ENCODE measurements at regions not wholly inside any gene's neighbourhood (a gene's known extent, or its start where the extent isn't known, plus 50 kb on each side); places are given as distances from the start of the nearest gene placed in this dataset.
A peak's percentile ranks its signal among the peaks of the same experiment; 100 is the strongest.

DNA sequence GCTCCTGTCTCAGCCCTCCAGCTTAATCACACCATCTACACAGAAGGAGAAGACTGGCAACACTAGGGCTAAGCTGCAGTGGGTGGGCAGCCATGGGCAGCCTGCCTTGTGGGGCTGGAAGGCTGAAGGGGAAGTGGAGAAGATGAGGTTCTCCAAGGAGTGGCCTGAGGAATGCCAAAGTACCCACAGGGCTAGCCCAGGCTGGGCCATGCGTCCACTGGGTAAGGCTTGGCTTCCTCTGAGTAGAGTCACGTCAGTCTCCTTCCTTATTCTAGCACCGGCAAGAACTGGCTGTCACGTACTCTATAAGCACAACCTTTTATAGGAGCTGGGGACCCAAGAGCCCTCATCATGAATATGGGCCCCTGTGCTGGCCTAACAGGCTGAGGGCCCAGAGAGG lies 110.6 kb upstream of the SIRPA start:
- no peak for DNase-seq

DNA sequence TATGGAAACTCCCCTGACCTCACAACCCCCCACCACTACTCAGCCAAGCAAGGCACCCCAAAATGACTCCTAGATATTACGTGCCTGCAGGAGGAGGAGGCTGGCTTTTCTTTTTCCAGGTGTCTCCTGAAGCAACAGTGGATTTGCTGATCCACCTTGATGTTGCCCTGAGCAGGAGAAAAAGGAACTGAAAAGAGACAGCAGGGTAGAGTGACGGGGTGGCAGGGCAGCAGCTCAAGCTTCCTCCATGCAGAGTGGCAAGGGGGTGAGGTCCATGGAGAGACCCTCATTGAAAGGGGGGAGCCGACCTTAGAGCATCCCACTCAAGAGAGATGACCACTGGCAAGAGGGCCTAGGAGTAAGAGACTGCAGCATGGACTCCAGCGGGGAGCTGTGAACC lies 112.0 kb upstream of the SIRPA start:
- DNase-seq: no peak

- no peak for DNase-seq
These were observed 113.0 kb upstream of the SIRPA start for GRCh38 chr20:1782181-1782580.

- DNase-seq: no peak
These were observed 115.6 kb upstream of the SIRPA start for GRCh38 chr20:1779567-1779966.

- no peak for DNase-seq
These were observed 116.9 kb upstream of the SIRPA start for GRCh38 chr20:1778338-1778737.

- no peak for DNase-seq
These were observed 117.8 kb upstream of the SIRPA start for GRCh38 chr20:1777476-1777820.

GRCh38 chr20:1776681-1777475 lies 118.3 kb upstream of the SIRPA start:
- DNase-seq: peak; percentile 3

DNA sequence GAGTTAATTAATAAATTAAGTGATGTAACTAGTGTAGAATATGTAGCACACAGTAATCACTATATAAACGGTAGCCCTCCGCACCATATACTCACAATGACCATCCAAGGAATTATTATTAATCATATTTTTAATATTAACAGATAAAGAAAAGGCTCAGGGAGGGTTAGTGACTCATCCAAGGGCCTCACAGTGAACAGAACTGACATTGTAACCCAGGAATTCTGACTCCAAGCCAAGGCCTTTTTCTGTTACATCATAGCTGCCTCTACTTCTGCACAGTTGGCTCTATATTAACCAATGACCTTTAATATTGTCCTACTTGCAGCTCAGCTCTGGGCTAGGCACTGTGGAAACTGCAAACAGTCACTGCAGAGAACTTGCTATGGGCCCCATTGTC lies 117.5 kb upstream of the SIRPG start:
- DNase-seq: no peak

GRCh38 chr20:1774479-1774878 lies 116.9 kb upstream of the SIRPG start:
- no peak for DNase-seq

DNA sequence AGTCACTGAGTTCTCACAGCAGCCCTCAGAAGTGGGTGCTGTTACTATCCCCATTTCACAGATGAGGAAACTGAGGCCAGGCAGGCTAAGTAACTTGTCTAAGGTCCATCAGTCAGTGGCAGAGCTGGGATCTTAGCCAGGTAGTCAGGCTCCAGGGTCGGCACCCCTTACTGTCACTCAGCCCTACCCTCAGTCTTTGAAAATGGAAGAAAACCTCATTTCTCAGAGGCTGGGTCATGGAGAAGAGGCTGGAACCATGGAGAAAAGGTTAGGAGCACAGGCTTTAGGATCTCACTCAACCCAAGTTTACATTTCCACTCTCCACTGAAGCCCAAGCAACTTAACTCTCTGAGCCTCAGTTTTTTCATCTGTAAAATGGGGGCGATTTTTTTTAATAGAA lies 116.2 kb upstream of the SIRPG start:
- no peak for DNase-seq

DNA sequence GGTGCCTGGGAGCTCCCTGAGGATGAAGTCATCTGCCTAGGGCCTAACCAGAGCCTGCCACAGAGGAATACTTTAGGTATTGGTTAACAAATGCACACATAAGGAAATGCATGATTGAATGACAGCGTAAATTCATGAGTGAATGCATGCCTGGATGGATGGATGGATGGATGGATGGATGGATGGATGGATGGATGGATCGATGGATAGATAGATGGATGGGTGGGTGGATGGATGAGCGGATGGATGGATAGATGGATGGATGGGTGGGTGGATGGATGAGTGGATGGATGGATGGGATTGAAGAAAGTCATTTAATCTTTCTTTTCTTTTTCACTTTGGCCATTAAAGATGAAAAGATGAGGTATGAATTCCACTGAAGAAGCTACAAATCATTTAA lies 111.9 kb upstream of the SIRPG start:
- DNase-seq: no peak

DNA sequence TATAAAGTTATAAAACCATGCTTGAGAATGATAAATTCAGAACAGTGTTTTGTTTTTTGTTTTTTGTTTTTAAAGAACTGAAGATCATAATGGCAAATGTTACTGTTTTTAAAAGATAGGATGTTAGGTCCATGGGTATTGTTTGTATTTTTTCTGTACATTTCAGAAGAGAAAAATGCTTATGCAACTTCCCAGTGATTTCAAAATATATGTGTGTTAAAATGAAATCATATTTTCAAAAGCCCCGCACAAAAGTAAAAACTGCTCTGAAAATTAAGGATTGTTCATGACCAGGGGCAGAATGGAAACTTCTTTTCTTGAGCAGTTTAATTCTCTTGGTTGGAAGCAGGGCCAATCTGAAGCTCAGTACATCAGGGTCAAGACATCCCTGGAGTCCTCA lies 109.2 kb upstream of the SIRPG start:
- no peak for DNase-seq

GRCh38 chr20:1764136-1765033 lies 106.8 kb upstream of the SIRPG start:
- peak; percentile 23 for DNase-seq

DNA sequence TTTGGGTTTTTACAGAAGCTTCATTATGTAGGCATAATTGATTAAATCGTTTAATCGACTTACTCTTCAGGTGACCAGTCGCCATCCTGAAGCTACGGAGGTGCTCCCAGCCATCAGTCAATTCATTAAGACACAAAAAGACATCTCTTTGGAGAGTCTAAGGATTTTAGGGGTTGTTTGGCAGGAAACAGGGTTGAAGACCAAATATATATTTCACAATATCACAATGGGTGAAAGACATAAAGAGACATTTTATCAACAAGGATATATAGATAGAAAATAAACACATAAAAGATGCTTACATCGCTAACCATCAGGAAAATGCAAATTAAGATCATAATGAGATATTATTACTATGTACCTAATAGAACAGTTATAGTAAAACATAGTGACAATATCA lies 104.0 kb upstream of the SIRPG start:
- no peak for DNase-seq

- DNase-seq: no peak
These were observed 103.5 kb upstream of the SIRPG start for GRCh38 chr20:1761116-1761515.

- DNase-seq: no peak
These were observed 101.2 kb upstream of the SIRPG start for GRCh38 chr20:1758765-1759164.

- DNase-seq: no peak
These were observed 100.3 kb upstream of the SIRPG start for GRCh38 chr20:1757606-1758512.

DNA sequence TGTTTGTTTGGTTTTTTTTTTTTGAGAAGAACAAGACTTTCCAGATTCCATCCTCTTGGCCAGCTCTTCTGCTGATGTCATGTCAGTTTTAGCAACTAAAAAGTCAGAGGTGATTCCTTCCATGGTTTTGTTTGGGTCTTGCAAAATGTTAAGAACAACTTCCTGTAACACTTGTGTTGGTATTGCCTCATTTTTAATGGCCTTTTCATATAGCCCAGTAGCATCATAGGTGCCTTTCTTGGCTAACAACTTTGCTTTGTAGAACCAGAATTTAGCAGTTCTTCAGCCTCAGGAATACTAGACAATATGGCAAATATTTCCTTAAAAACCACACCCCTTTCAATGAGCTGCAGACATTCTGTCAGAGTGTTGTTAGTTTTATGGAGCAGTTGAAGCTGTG lies 99.5 kb upstream of the SIRPG start:
- no peak for DNase-seq

GRCh38 chr20:1754749-1755148 lies 97.2 kb upstream of the SIRPG start:
- DNase-seq: no peak

- no peak for DNase-seq
These were observed 96.7 kb upstream of the SIRPG start for GRCh38 chr20:1754306-1754705.

DNA sequence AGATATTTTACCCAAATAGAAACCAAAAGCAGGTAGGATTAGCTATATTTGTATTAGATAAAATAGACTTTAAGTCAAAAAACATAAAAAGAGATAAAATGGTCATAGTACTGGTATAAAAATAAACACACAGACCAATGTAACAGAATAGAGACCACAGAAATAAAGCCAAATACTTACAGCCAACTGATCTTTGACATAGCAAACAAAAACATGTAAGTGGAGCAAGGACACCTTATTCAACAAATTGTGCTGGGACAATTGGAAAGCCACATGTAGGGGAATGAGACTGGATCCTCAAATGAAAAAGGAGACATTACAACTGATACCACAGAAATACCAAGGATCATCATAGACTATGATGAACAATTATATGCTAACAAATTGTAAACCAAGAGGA lies 94.5 kb upstream of the SIRPG start:
- no peak for DNase-seq

- no peak for DNase-seq
These were observed 91.2 kb upstream of the SIRPG start for GRCh38 chr20:1748777-1749176.

DNA sequence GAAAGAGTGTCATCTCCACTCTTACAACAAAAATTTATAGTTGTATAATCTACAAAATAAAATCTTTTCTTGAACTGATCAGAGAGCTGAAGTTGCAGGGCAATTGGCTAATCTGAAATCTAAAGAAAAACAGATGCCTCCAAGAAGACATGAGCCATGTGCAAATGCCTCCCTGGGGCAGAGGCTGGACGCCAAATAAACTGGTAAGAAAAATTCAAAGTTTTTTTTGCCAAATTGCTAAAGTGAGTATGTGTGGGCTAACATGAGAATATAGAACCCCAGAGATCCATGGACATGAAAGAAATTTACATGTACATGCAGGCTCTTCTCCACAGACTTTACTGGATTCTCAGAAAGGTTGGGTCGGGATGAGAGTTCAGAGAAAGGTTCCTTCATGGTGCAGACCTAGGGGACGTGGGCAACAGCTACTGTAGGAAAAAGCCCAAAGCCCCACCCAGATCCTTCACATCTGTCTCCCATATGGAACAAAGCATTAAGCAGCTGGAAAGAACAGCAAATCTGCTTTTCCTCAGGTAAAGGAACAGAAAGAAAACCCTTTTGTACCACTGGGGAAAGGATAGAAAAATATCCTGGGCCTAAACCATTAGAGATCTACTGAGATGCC lies 90.5 kb upstream of the SIRPG start:
- no peak for DNase-seq

Data from NCI-H510A (cell line).